PFSK-1 (cell line): ENCODE measurements at regions not wholly inside any gene's neighbourhood (a gene's known extent, or its start where the extent isn't known, plus 50 kb on each side); places are given as distances from the start of the nearest gene placed in this dataset.

Experiments
- FOXP2 ChIP-seq: optimal IDR thresholded peaks from 2 replicates; pipeline ENCODE3; 2011; ENCODE audit warnings: borderline replicate concordance, control low read depth, inconsistent platforms; ENCODE audit not compliant: insufficient read depth; ENCODE audit errors: extremely low read length, extremely low read depth
- POLR2AphosphoS5 ChIP-seq: IDR thresholded peaks from 2 replicates; pipeline ENCODE4 v1.6.1; 2012; ENCODE audit warnings: low read depth, mild to moderate bottlenecking, control low read depth, low read length, moderate library complexity
- SIN3A ChIP-seq: IDR thresholded peaks from 2 replicates; pipeline ENCODE4 v1.6.1; 2012; ENCODE audit warnings: mild to moderate bottlenecking, low read length, moderate library complexity, borderline replicate concordance; ENCODE audit not compliant: insufficient read depth
- TAF1 ChIP-seq: IDR thresholded peaks from 2 replicates; pipeline ENCODE4 v1.6.1; 2012; ENCODE audit warnings: low read length, control low read depth, borderline replicate concordance; ENCODE audit not compliant: insufficient read depth
- TF ChIP-seq, protein P1 (sequence below), 2 experiments: IDR thresholded peaks; 2 replicates each; pipeline versions ENCODE4 v1.6.1 to v1.8.0; 2011 to 2012; ENCODE audit warnings: low read depth in 2 of 2, low read length in 2 of 2, control low read depth in 1 of 2, inconsistent platforms in 1 of 2, mild to moderate bottlenecking in 1 of 2, moderate library complexity in 1 of 2; ENCODE audit not compliant: insufficient read depth in 1 of 2

DNA sequence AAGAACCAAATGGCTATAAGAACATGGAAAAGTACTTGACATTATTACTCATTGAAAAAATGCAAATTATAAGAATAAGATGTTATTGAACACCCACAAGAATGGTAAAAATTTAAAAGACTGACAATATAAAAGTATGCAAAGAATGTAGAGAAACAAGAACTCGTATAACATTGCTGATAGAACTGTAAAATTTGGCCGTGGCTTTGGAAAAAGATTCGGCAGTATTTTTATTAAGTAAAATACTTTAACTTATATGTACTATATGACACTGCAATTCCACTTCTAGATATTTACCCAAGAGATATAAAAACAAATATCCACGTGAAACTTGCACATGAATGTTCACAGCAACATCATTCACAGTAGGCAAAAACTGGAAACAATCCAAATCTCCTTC, 239.2 kb downstream of the TPBG start:
- TF ChIP-seq TAF1 (no peak), SIN3A (no peak), POLR2AphosphoS5 (no peak), FOXP2 (no peak)
- TF ChIP-seq, protein P1, sequence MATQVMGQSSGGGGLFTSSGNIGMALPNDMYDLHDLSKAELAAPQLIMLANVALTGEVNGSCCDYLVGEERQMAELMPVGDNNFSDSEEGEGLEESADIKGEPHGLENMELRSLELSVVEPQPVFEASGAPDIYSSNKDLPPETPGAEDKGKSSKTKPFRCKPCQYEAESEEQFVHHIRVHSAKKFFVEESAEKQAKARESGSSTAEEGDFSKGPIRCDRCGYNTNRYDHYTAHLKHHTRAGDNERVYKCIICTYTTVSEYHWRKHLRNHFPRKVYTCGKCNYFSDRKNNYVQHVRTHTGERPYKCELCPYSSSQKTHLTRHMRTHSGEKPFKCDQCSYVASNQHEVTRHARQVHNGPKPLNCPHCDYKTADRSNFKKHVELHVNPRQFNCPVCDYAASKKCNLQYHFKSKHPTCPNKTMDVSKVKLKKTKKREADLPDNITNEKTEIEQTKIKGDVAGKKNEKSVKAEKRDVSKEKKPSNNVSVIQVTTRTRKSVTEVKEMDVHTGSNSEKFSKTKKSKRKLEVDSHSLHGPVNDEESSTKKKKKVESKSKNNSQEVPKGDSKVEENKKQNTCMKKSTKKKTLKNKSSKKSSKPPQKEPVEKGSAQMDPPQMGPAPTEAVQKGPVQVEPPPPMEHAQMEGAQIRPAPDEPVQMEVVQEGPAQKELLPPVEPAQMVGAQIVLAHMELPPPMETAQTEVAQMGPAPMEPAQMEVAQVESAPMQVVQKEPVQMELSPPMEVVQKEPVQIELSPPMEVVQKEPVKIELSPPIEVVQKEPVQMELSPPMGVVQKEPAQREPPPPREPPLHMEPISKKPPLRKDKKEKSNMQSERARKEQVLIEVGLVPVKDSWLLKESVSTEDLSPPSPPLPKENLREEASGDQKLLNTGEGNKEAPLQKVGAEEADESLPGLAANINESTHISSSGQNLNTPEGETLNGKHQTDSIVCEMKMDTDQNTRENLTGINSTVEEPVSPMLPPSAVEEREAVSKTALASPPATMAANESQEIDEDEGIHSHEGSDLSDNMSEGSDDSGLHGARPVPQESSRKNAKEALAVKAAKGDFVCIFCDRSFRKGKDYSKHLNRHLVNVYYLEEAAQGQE (IDR thresholded peaks at IDR 0.05; ENCODE audit: insufficient read depth in 1 of 2, low read depth in 2 of 2, low read length in 2 of 2), result no peak

DNA sequence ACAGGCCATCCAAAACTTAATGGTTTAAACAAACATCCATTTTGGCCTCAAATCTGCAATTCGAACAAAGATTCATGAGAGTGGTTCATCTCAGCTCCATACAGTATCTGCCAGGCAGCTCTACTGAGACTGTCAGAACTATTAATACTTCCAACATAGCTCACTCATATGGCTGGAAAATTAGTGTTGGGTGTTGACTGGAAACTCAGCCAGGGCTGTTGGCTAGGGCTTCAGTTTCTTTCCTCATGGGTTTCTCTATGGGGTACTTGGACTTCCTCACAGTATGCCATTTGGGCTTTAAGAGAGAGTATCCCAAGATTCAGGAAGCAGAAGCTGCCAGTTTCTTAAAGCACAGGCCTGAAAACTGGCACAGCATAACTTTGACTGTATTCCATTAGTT, 240.3 kb downstream of the TPBG start:
- TF ChIP-seq, protein P1 (IDR thresholded peaks at IDR 0.05; ENCODE audit: insufficient read depth in 1 of 2, low read depth in 2 of 2, low read length in 2 of 2), result no peak
- TF ChIP-seq TAF1, result no peak
- TF ChIP-seq POLR2AphosphoS5, result no peak
- no peak for TF ChIP-seq SIN3A
- no peak for TF ChIP-seq FOXP2

DNA sequence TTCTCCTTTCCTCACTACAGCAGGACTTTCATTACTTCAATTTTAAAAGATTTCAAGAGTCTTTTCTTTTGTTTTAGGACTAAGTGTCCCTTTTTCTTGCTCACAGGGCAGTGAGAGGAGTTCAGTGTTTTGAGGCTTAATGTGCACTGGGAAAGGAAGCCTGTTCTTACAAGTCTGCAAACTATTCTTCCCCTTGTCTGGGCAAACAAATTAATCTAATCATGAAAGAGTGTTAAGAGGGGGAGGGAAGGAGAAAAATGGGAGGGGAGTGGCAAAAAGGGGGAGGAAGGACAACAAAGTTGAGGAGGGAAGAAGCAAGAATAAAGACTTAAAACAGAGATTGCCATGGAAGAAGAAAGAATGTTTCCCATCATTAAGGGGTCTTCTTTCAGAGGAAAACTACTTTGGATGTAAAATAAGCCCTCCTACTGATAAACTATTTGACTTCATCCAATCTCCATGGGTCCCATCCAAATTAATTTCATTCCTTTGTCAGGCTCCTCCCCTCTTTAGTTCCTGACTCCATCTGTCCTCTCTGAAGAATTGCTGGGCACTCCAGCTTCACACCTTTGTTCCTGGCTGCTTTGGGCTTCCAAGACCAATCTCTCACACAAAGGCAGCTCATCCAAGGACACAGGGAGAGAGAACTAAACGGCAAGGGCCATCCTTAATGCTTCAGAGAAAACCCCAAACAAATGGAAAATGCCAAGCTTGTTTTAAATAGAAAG, 244.5 kb downstream of the TPBG start:
- no peak for TF ChIP-seq SIN3A
- no peak for TF ChIP-seq TAF1
- TF ChIP-seq, protein P1 (IDR thresholded peaks at IDR 0.05; ENCODE audit: insufficient read depth in 1 of 2, low read depth in 2 of 2, low read length in 2 of 2), result no peak

DNA sequence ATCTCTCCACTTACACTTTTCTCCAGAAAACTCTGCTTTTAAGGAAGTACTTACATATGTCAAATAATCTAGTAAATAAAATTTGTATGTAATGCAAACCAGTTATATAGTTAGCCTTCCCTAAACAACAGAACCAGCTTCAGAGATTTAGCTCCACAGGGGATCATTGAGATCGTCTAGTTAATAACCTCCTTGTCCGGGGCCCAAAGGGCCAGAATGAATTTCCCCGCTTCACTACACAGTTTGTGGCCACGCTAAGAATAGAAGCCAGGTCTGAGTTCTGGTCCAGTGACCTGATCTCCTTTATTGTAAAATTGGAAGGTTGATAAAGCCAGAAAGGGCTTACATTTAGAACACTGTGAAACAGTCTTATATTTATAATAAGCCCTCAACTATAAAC, 245.2 kb downstream of the TPBG start:
- TF ChIP-seq POLR2AphosphoS5 (no peak), SIN3A (no peak), FOXP2 (no peak), TAF1 (no peak)
- TF ChIP-seq, protein P1 (IDR thresholded peaks at IDR 0.05; ENCODE audit: insufficient read depth in 1 of 2, low read depth in 2 of 2, low read length in 2 of 2), result no peak

DNA sequence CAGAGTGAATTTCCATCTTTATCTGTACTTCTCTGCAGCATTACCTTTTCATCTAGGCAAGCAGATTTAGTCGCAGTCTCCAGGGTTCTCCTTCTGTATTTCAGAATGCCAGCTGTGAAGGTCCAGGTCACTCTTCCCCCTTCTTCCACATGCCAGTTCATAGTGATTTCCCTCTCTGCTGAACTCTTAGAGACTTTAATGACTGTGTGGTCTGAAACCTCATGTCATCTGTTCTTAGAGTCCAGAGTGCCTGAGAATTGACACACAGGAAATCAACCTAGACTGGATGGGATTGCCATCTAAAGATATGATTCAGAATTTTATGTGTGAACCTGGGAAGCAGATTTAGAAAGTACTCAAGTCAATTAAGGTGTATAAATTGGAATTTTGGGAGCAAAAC, 248.1 kb downstream of the TPBG start:
- TF ChIP-seq FOXP2 (no peak), TAF1 (no peak), POLR2AphosphoS5 (no peak), SIN3A (no peak)
- TF ChIP-seq, protein P1 (IDR thresholded peaks at IDR 0.05; ENCODE audit: insufficient read depth in 1 of 2, low read depth in 2 of 2, low read length in 2 of 2), result no peak
